Liver (tissue), 3 donors: ENCODE measurements at regions not wholly inside any gene's neighbourhood (a gene's known extent, or its start where the extent isn't known, plus 50 kb on each side); places are given as distances from the start of the nearest gene placed in this dataset.

Experiments
- ATF3 ChIP-seq: IDR thresholded peaks from 2 replicates; pipeline ENCODE4 v1.6.1; 2016; ENCODE audit warnings: antibody characterized with exemption
- CTCF ChIP-seq: fragments of 150-350 bp; IDR thresholded peaks from 2 replicates; pipeline ENCODE4 v1.5.1; 2017; ENCODE audit warnings: improper control_type of control experiment, low read depth, low read length; ENCODE audit not compliant: missing input control
- EGR1 ChIP-seq, 2 donors: IDR thresholded peaks; 2 replicates each; pipeline ENCODE4 v1.6.1; 2016 to 2018; ENCODE audit warnings: antibody characterized with exemption in 2 of 2, low read depth in 2 of 2
- FOXA1 ChIP-seq: IDR thresholded peaks from 2 replicates; pipeline ENCODE4 v1.6.1; 2016; ENCODE audit warnings: antibody characterized with exemption
- HNF4G ChIP-seq: IDR thresholded peaks from 2 replicates; pipeline ENCODE4 v1.6.1; 2016; ENCODE audit warnings: antibody characterized with exemption
- JUND ChIP-seq, 2 donors: IDR thresholded peaks; 2 replicates each; pipeline ENCODE4 v1.6.1; 2016; ENCODE audit warnings: antibody characterized with exemption in 2 of 2
- MAX ChIP-seq: IDR thresholded peaks from 2 replicates; pipeline ENCODE4 v1.6.1; 2016; ENCODE audit warnings: antibody characterized with exemption
- RAD21 ChIP-seq, 2 donors: IDR thresholded peaks; 2 replicates each; pipeline ENCODE4 v1.6.1; 2016; ENCODE audit warnings: antibody characterized with exemption in 2 of 2, mild to moderate bottlenecking in 2 of 2
- REST ChIP-seq: IDR thresholded peaks from 2 replicates; pipeline ENCODE4 v1.6.1; 2016; ENCODE audit warnings: antibody characterized with exemption, mild to moderate bottlenecking
- SP1 ChIP-seq: IDR thresholded peaks from 2 replicates; pipeline ENCODE4 v1.6.1; 2018; ENCODE audit warnings: antibody characterized with exemption, mild to moderate bottlenecking
- TAF1 ChIP-seq: conservative IDR thresholded peaks from 2 replicates; pipeline ENCODE4 v1.6.1; 2016; ENCODE audit warnings: antibody characterized with exemption, mild to moderate bottlenecking
- YY1 ChIP-seq: IDR thresholded peaks from 2 replicates; pipeline ENCODE4 v1.6.1; 2016; ENCODE audit warnings: antibody characterized with exemption, mild to moderate bottlenecking
- ZBTB33 ChIP-seq: IDR thresholded peaks from 2 replicates; pipeline ENCODE4 v1.6.1; 2016; ENCODE audit warnings: antibody characterized with exemption
- donor health status: healthy.
- donor health status: healthy.

GRCh38 chr5:10838038-10838437 is 77.0 kb upstream of the DAP start:
- TF ChIP-seq CTCF: no peak
- no peak for TF ChIP-seq MAX
- TF ChIP-seq REST: no peak
- no peak for TF ChIP-seq RAD21 (IDR thresholded peaks at IDR 0.05)
- TF ChIP-seq TAF1: no peak
- no peak for TF ChIP-seq SP1
- no peak for TF ChIP-seq YY1
- no peak for TF ChIP-seq EGR1 (IDR thresholded peaks at IDR 0.05; ENCODE audit: low read depth in 2 of 2)
- no peak for TF ChIP-seq ATF3
- no peak for TF ChIP-seq FOXA1
- no peak for TF ChIP-seq HNF4G
- no peak for TF ChIP-seq ZBTB33
- no peak for TF ChIP-seq JUND (IDR thresholded peaks at IDR 0.05)
